GM12891 (cell line): ENCODE measurements at regions not wholly inside any gene's neighbourhood (a gene's known extent, or its start where the extent isn't known, plus 50 kb on each side); places are given as distances from the start of the nearest gene placed in this dataset.
"Not testable (repeated sequence)": the region's sequence is repeated elsewhere in the genome, so short reads cannot be mapped to it uniquely, and the experiment has no call there.

ENCODE experiments used
- DNase-seq: peaks from one replicate; pipeline ENCODE4 v3.0.0; 2011; ENCODE audit warnings: low spot score; ENCODE audit not compliant: insufficient read length
- FAIRE-seq: peaks from 2 replicates; lab custom pipeline; 2011; peaks lifted over from hg19 to GRCh38; lab: Jason Lieb, UNC

- not testable (repeated sequence) for FAIRE-seq, DNase-seq
These were observed 273.5 kb upstream of the PLGLB1 start for GRCh38 chr2:87295135-87295534.

DNA sequence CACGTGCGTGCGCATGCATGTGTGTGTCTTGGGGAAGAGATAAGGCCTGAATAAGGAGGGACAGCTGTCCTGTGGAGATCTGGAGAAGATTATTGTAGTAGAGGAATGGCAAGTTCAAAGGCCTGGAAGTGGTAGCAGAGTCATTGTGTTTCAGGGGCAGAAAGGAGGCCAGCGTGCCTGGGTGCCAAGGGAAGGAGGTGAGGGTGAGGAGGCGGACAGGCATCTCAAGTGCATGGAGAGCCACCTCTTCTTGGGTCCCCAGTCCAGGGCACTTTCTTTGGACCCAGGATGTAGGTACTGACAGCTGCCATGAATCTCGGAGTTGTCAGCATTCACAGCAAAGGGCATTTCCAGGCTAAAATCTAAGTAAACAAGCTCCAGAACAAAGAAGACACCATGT lies 279.7 kb upstream of the PLGLB1 start:
- not testable (repeated sequence) for DNase-seq, FAIRE-seq

DNA sequence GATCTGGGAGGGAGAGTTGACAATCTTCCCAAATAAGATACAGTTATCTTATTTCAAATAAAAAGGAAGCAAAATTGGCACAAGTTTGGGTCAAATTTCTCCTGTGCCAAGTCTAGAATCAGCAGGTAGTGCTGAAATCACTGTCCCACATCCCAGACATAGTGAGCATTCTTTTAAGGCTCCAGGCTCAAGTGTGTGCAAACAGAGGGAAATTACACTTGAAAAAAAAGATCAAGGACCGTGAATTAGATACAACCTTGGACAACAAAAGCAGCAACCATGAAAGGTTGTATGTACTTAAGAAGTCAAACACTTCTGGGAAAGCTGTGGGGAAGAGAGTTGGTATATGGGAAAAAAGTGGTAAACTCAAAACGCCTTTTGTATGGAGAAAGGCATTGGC lies 280.2 kb upstream of the PLGLB1 start:
- not testable (repeated sequence) for DNase-seq, FAIRE-seq

- FAIRE-seq, DNase-seq: not testable (repeated sequence)
These were observed 287.0 kb upstream of the PLGLB1 start for GRCh38 chr2:87308621-87309020.

DNA sequence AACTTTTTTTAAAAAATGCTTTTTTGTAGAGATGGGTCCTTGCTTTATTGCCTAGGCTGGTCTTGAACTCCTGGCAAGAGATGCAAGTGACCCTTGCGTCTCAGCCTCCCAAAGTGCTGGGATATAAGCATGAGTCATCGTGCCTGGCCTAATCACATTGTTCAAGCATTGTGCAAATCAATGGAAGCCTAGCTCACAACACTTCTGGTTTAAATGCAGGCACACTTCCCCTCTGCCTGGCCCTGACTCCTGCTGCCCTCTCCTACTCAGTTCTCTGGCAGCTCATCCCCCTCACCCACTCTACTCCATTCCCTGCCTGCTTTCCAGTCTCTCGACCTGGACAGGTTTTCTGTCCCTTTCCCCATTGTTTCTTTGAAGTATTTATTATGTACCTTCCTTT lies 288.1 kb upstream of the PLGLB1 start:
- DNase-seq, FAIRE-seq: not testable (repeated sequence)

DNA sequence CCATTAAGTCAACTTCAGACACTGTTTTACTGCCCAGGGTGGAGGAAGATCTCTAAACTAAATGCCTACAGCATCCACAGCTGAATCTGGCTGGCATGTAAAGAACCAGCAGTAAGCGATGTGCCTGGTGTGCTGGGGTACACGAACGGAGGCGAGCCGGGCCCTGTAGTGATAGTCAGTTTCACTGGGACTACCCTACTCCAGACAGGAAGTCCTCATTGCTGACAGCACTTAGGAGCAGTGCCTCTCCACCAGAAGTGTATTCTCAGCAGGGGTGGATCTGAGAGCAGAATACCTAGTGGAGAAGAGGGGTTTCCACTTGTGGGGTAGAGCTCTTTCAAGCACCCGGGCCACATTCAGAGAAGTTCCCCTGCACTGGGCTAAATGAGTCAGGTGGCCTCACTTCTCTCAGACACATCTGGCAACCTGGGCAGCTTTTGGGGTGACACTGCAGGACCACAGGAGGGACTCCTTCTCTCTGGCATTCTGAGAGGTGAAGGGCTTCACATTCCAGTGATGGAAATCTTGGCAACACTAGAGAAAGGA lies 290.3 kb upstream of the PLGLB1 start:
- DNase-seq, FAIRE-seq: not testable (repeated sequence)

DNA sequence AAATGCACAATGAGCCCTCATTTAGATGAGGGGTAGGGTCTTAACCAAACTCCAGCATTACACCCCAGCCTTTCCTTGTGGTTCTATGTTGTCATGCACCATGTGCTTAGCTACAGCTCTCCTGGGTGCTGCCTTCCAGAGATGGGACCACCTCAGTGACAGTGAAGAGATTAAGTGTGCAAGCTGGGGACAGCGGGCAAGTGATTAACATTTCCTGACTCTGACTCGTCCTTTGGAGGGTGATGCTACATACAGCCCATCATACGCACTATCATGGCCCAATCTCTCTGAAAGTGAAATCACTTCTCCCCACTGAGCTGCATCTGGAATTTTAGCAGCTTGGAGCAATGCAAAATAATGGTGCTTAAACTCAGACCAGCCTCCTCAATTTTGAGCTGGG lies 293.0 kb upstream of the PLGLB1 start:
- not testable (repeated sequence) for FAIRE-seq, DNase-seq

GRCh38 chr2:87315183-87315902 lies 293.7 kb upstream of the PLGLB1 start:
- not testable (repeated sequence) for DNase-seq, FAIRE-seq

- not testable (repeated sequence) for FAIRE-seq, DNase-seq
These were observed 295.5 kb upstream of the PLGLB1 start for GRCh38 chr2:87317193-87317592.

- FAIRE-seq, DNase-seq: not testable (repeated sequence)
These were observed 297.3 kb upstream of the PLGLB1 start for GRCh38 chr2:87318814-87319491.

- not testable (repeated sequence) for FAIRE-seq
These were observed 298.1 kb upstream of the PLGLB1 start for GRCh38 chr2:87319705-87320104.

DNA sequence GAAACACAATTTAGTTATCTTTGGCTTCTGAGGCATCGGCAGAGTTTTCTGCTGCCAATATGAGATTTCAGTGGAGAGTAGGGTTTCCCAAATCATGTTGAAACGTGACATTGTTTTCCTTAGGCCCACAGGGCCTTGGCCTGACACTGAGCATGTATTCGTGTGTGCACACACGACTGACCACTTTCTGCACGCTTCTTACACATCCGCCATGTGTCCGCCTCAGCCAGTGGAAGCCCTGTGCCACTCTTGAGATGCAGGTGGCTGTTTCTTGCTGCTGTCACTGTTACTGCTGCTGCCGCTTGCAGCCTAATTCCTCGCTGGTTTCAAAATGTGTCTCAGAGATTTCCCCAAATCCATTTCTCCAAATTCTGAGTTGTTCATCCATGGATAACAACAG lies 299.6 kb upstream of the PLGLB1 start:
- not testable (repeated sequence) for FAIRE-seq, DNase-seq

More at GRCh38 chr2:87319705-87320104, 298.1 kb upstream of the PLGLB1 start:
- not testable (repeated sequence) for DNase-seq

DNA sequence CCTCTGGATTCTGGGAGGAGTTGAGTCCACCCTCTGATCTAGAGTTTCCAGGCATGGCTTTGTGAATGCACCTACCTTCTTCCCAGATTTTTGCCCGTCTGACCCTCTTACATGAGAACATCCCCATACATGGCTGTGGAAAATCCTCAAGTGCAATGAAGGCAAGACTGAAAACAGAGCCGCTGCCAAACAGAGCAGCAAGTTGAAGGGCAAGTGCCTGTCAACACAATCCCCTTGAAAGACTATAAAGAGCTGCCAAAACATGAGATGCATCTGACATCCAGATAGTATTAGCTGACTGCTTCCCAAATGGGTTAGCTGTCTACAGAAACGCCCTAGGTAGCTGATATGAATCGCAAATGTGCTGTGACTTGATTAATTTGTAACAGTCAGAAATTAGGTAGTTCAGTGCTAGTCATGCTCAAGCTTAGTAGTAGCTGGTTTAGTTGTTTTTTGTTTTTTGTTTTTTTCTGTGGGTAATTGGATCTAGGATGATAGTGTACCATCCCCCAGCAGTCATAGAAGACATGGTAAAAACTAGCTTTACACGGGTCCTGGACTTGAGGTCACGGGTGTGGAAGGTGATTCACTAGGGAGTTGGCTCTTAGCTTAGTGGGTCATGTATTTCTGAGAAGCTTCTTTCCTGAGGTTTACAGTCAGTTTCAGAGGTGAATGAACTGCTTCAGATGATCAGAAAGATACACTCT lies 302.8 kb upstream of the PLGLB1 start:
- not testable (repeated sequence) for FAIRE-seq, DNase-seq

- FAIRE-seq, result peak; percentile 50
- not testable (repeated sequence) for DNase-seq
These were observed 303.6 kb upstream of the PLGLB1 start for GRCh38 chr2:87325042-87325910.

DNA sequence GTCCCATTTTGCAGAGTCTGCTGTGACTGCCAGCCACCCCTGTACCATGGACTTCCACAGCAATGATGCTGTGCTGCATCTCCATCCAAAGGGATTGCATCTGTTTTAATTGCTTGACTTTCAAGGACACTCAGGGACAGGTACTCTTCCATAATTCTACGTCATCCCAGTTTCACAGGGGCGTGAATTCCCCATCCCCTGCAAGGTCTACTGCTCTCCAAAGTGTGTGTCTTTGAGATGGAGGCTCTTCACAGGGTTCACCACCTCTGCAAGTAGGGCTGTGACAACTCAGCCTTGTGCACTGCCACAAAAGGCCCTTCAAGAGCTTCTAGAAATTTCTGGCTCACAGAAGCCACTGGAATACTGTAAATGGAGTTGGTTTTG lies 304.3 kb upstream of the PLGLB1 start:
- not testable (repeated sequence) for FAIRE-seq

DNA sequence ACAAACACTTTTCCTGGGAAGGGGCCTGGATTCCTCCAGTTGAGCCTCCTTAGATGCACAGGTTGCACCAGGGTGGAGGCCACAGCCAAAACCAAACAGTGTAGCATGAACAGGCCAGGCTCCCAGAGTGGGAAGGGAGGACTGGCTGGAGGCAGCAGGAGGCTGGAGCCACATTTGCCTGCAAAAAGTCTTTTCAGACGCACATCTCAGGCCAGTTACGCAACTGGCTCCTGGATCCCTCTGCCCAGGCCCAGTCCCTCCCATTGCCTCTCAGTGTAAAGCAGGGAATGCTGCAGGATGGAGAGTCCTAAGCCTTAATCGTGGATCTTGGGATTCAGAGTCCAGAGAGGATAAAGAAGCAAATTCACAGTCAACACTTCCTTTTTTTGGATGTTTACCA lies 305.1 kb upstream of the PLGLB1 start:
- not testable (repeated sequence) for FAIRE-seq

More for the DNA sequence above, 304.3 kb upstream of the PLGLB1 start:
- not testable (repeated sequence) for DNase-seq

DNA sequence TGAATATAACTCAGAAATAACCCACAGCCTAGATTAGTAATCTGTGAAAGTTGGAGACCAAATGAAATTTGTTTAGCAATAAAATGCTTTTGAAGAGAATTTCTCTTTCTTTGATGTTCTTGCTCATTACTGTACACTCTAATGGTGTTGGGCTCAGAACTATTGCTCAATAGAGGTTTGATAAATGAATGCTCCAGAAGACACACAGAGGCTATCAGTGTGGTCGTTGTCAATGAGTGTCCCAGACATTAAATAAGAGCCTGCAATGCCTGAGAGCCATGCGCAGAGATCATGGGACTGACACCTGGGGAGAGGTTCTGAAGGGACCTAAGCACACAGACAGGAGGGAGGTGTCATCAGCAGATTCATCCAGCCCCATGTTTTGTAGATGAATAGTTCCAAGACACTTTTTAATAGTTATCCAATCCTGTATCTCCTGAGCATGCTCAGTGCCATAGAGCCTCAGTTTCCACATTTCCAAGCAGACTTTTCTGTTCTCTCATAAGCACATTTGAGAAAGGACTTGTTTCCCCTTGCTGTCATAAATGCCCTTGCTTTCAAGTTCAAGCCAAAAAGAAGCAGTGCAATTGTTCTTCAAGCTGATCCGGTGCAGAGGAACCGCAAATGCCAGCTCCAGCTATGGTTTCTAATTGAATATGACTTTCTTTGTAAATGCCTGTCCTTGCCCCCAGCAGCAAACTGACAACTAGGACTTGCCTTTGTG lies 306.2 kb upstream of the PLGLB1 start:
- FAIRE-seq, result not testable (repeated sequence)

More for the DNA sequence above, 305.1 kb upstream of the PLGLB1 start:
- not testable (repeated sequence) for DNase-seq

DNA sequence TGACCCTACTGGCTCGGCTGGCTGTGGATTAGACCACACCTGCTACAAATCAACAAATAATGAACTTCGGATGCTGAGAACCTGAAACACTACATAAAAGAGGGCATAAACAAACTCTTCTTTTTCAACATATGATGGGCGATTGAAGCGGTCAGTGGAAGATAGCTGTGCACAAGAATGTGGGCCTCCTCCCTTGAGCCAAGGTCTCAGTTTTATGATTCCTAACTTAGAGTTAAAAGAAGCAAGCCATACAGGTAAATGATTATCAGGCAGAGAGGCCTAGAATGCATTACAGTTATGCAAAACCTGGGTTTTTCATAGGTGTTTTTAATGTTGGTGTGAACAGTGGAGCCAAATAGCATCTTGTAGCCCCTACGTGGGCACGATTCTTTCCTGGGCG lies 307.9 kb upstream of the PLGLB1 start:
- not testable (repeated sequence) for DNase-seq, FAIRE-seq

More for the DNA sequence above, 306.2 kb upstream of the PLGLB1 start:
- DNase-seq, result not testable (repeated sequence)
